GM18907 (cell line): ENCODE measurements at regions not wholly inside any gene's neighbourhood (a gene's known extent, or its start where the extent isn't known, plus 50 kb on each side); places are given as distances from the start of the nearest gene placed in this dataset.
A peak's percentile ranks its signal among the peaks of the same experiment; 100 is the strongest.
"Not testable (repeated sequence)": the region's sequence is repeated elsewhere in the genome, so short reads cannot be mapped to it uniquely, and the experiment has no call there.

Experiments
- ATAC-seq: cut with Tn5 transposase; IDR thresholded peaks from one replicate; pipeline ENCODE4 v1.9.1; 2021; ENCODE audit warnings: mild to moderate bottlenecking, moderate library complexity; ENCODE audit not compliant: unreplicated experiment

DNA sequence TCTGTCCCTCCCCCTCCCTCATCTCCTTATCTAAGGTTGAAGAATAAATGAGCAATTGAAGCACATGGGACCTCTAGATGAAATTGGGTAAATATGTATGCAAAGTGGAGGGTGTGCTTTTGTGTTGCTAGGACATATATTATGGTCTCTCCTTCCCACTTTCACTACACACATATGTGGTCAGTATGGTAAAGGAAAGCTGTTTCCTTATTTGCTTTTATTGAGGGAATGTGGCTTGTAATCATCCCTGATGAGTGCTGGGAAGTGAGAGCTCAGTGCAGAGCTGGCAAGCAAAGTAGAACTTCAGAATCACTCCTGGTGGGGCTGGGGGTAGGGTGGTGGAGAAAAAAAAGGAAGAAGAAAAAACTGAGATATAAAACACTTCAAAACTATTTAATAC, 189.9 kb upstream of the ATP5MC3 start:
- no peak for ATAC-seq

DNA sequence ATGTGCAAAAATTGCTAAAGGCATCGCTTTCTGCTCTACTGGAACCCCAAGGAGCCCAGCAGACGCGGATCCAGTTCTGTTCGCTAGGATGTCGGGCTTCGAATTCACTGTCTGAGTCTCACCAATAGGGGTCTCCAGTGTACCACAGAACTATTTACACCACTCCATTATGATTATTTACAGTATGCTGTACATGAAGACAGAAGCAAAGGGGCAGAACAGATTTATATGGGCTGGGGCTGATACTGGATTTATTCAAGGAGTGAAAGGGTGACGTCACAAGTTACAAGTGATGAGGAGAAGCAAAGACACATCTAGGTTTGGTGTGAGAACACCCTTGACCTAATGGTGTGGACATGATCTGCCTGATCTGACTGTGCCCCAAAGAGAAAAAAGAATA, 185.3 kb upstream of the ATP5MC3 start:
- ATAC-seq, result peak; percentile 71

DNA sequence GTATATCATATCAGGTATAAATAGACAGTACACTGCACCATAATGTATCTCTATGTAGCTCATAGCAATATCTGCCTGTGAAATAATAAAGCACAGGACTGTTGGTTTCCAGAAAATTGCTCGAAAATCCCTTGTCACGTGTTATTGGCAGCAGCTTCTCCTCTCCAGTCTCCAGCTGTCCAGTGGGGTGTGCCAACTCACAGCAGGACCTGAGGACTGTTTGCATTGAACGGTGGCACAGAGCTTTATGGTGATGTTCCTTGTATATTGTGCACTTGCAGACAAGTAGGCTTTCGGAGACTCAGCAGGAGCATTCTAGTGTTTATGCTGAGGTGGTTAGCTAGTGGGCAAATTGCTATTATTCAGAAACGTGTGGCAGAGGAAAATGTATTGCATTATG, 182.2 kb upstream of the ATP5MC3 start:
- ATAC-seq, result no peak

DNA sequence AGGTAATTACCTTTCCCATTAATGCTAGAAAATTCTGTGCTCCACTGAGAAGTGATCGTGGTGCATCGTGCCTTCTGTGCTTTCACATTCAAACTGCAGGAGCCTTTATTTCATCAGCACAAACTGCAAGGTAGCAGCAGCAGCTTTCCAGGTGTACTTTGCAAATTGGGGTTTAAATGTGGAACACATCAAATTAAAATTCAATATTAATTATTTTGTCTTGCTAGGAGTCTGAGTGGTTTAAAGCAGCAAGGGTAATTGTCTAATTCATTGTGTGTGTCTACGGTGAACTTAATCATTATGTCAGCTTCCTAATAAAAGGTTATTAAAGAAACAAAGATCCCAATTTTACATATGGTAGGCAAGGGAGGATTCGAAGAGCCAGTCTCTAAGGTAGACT, 180.8 kb upstream of the ATP5MC3 start:
- no peak for ATAC-seq

DNA sequence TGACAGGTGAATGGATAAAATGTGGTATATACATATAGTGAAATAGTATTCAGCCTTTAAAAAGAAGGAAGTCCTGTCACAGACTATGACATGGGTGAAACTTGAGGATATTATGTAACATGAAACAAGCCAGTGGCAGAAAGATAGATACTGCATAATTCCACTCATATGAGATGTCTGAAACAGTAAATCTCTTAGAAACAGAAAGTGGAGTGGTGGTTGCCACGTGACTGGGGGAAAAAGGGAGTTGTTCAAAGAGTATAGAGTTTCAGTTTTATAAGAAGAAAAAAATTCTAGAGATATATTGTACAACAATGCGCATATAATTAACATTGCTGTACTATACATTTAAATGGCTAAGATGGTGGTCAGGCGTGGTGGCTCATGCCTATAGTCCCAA, 178.2 kb upstream of the ATP5MC3 start:
- no peak for ATAC-seq

DNA sequence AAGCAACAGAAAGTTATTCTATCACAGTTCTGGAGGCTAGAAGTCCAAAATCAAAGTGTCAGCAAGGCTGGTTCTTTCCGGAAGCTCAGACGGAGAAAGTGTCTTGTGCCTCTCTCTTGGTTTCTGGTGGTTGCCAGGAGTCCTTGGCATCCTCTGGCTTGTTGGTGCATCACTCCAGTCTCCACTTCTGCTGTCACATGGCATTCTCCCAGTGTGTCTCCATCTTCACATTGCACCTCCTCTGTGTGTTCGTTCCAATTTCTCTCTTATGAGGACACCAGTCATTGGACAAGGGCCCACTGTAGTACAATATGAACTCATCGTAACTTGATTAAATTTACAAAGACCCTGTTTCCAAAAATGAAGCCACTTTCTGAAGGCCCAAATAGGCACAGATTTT, 175.4 kb upstream of the ATP5MC3 start:
- ATAC-seq, result no peak

DNA sequence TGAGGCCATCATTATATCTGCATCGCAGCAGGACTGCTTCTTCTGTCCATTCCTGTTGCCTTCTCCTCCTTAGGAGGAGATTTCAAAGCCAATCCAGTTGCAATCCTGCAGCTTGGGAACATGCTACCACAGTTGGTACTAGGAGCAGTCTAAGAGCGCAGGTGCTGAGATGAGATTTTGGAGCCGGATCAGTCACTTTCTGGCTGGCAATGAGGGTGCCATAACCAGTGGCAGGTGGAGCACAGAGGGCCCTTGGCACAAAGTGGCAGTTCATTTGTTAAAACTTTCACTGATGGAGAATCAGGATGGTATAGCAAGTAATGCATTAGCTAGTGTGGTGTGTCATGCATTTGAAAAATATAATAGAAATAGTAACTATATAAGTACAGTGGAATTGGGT, 173.7 kb upstream of the ATP5MC3 start:
- ATAC-seq, result no peak

DNA sequence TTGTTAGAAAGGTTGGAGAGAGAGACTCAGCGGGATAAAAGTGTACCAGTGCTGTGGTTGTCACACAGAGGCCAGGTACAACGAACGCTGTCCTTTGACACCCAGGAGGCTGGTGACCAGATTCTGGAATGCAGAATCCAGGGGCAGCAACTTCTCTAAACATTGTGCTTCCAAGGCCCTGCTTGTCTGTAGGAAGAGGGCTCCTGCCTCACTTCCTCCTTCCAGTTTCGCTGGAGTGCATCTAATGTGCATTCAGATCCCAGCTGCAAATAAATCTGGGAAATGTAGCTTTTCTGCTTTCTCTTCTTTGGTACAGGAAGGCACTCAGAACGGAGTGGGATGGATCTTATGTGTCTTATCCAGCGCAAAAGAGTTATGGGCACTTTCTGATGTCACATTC, 171.8 kb upstream of the ATP5MC3 start:
- ATAC-seq, result no peak

DNA sequence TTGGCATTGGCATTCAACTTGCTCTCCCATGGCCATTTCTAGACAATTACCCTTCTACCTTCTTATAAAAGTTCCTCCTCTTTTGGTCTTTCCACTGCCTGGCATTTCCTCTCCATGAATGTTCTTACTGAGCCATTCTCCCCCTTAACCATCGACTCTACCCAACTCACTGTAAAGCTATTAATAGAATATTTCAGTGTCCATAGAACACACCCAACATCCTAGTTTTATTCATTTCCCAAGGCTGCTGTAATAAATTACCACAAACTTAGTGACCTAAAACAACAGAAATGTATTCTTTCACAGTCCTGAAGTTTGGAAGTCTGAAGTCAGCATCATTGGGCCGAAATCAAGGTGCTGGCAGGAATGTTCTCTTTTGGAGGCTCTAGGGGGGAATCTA, 170.0 kb upstream of the ATP5MC3 start:
- ATAC-seq, result no peak

DNA sequence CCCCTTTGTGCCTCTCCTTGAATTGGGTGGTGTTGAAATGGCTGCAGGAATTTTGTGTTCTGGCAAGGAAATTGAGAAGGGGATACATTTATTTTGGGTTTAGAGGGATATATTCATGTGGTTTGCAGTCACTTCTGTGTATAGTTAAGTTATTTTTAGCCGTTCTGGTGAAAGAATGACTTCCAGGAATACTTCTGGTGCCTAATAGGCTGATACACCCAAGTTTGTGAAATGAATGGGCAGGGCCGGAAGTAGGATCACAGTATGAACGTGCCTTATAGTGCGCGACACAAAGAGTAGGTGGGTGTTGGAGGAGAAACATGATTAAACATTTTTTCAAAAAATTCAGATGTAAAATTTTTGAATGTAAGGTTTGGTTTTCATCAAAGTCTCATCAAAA, 168.6 kb upstream of the ATP5MC3 start:
- no peak for ATAC-seq

DNA sequence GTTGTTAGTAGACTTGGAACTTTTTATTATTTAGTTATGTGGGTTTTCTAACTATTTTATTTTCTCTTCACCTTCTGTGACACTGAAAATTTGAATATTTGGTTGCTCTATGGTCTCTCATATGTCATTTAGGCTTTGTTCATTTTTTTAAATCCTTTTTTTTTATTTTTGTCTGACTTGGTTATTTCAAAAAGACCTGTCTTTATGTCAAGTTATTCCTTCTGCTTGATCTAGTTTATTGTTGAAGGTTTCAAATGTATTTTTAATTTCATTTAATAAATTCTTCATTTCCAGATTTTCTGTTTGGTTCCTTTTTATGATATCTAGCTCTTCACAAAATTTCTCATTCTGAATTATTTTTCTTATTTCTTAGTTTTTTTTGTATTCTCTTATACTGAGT, 160.6 kb upstream of the ATP5MC3 start:
- ATAC-seq, result no peak

DNA sequence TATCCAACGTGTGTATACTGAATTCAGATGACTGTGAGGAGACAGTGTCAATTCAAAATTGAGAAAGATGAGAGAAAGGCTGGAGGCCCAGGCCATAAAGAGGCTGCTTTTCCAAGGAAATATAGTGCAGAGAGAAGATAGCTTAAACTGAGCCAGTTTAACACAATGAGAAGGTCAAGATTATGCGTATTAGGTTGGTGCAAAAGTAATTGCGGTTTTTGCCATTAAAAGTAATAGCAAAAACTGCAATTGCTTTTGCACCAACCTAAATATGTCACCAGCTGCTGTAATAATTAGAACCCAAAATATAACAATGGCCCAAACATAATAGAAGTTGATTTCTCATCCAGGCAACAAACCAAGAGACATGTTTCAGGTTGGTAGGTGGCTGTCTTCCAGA, 148.7 kb upstream of the ATP5MC3 start:
- ATAC-seq, result no peak

DNA sequence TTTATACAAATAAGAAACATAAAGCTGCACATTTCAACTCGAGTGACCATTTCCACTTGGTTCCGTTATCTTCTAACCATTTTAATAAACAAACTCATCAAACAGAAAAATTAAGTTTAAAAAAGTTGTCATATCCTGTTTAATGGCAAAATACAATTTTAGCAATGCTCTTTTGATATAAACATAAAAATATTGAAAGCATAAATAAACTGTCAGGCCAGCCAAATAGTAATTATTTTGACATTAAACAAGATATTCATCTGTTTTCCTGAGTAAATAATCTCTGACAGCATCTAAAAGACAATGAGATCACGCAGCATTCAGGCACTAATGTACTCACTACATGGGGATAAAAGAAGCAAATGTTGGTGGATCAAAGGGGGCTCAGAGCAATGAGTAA, 145.3 kb upstream of the ATP5MC3 start:
- ATAC-seq, result no peak

DNA sequence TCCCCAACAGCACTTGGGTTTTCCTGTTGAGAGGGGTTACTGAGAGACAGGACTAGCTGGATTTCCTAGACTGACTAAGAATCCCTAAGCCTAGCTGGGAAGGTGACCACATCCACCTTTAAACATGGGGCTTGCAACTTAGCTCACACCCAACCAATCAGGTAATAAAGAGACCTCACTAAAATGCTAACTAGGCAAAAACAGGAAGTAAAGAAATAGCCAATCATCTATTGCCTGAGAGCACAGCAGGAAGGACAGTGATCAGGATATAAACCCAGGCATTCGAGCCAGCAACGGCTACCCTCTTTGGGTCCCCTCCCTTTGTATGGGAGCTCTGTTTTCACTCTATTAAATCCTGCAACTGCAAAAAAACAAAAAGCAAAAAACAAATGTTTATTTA, 144.7 kb upstream of the ATP5MC3 start:
- not testable (repeated sequence) for ATAC-seq

DNA sequence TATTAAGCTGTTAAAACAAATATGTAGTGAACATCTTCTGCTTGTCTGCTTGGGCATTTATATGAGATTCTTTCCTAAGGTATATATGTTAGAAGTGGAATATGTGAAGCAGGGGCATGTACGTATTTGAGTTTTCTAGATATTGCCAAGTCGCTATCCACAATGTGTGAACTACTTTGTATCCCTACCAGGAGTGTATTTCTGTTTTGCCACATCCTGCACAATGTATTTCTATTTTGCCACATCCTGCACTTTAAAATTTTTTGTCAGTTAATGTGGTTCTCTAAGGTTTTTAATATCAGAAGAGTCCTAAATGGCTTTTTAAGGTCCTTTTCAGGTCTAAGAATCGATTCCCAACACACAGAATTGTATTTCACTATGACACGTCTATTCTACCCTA, 141.7 kb upstream of the ATP5MC3 start:
- no peak for ATAC-seq

DNA sequence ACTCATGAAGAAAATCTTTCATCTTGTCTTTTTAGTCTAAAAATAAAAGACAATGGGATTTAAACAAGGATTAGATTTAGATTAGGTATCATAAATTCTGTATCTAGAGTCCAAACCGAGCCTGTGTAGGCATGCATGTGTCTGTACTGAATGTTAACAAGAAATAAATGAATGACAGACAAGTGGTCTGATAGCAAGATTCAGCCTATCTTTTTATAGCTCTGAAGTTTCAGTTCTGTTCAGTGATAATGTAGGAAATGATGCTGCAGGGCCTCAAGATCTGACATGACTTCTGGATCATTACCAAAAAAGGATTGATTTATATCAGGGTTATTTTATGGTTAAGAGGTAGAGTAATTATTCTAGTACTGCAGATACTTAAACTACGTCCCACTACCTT, 137.0 kb upstream of the ATP5MC3 start:
- ATAC-seq, result no peak

DNA sequence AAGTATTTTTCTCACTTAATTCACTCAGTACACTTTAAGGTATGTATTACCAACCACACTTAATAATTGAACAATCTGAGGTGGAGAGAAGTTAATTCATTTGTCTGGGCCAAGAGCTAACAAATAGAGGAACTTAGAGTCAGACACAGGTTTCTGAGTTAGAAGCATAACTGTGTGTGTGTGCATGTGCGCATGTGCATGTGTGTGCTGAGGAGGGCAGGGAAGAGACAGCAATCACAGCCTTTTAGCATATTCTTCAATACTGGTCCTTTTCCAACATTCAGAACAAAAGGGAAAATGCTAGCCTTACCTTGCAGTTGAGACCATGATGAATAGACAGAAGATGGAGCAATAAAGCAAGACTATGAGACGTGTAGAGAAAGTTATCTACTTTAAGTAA, 136.2 kb upstream of the ATP5MC3 start:
- no peak for ATAC-seq

DNA sequence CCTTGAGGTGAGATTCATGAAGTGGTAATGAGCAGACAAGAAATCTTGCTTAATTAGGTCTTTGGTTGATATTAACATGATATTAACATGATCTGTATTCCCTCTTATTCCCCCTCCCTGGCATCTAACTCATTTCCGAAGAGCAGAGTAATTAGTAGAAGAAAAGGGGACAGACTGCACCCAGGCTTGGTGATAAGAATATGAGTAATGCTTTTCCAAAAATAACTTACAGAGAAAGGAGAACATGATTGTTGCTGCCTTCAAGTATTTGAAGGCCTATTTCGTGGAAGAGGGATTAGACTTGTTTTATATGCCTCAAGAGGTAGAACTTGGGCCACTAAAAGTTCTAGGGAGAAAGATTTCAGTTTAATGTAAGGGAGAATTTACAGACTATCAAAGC, 130.6 kb upstream of the ATP5MC3 start:
- no peak for ATAC-seq

DNA sequence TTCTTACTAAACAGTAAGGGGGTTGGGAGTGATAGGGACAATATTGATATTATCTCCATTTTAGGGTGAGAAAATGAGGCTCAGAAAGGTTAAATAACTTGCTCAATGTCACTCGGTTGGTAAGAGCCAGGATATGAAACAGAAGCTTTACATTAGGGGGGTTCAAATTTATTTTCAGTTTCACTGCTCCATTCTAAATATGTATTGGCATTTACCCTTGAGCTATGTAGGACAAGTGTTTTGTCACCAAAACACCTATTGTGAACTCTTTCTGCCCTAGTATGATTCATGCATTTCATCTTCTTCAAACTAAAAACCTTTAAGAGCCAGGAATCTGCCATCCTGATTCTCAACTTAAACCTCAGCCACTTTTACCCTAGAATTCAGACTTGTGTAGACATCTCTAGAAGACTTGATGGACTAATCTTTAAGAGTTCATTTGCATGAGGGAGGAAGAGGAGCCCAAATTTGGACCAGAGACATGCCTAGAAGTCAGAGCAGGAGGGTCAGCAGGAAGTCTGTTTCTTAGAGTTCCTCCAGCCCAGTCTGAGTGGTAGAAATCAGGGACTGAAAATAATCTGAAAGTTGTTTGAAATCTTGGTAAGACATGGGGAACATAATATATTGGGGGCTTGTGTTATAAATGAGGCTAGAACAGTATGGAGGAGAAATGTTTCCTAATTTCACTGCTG, 129.4 kb upstream of the ATP5MC3 start:
- no peak for ATAC-seq

DNA sequence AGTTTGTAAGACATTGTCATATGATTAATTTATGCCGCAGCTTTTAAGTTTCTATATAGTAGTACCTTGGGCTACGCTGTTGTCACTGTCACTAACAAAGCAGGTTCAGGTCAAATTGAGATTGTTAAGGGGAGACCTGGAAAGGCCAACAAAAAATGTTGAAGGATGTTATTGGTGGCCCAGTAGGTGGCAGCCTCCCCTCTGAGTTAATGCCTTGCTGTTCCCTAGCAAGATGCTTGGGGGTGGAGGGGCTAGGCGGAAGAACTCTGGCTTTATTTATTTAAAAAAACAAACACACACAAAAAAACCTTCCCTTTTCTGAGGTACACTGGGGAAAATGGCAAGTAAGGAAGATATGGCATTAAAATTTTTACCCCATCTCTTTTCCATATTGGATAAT, 128.3 kb upstream of the ATP5MC3 start:
- ATAC-seq, result no peak

DNA sequence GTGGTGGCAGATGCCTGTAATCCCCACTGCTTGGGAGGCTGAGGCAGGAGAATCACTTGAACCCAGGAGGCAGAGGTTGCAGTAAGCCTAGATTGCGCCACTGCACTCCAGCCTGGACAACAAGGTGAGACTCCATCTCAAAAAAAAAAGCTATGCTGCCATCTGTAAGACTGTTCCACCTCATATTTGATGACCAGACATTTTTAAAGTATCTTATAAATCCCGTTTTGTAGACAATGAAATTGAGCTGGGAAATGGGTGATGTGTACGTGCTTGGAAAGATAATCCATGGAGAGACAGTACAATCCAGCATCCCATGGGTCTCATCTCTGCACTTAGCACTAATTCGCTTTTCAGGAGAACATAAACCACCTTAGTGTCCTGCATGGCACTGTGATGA, 126.5 kb upstream of the ATP5MC3 start:
- ATAC-seq, result no peak

DNA sequence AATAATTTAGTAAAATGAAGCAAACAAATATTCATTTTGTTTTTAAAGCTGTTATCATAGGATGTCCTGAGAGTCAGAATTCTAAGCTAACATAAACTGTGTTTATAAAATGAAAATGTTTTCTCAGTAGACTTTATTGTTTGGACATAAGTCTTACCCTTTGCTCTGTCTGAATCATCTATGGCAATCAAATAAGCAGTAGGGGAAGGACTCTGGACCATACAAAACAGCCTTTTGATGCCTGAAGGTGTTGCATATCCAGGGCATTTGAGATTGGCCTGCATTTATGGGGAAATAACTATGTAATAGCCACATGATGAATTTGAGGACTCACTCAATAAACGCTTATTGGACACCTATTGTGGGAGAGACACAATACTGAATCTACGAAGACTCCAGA, 123.0 kb upstream of the ATP5MC3 start:
- ATAC-seq, result no peak

DNA sequence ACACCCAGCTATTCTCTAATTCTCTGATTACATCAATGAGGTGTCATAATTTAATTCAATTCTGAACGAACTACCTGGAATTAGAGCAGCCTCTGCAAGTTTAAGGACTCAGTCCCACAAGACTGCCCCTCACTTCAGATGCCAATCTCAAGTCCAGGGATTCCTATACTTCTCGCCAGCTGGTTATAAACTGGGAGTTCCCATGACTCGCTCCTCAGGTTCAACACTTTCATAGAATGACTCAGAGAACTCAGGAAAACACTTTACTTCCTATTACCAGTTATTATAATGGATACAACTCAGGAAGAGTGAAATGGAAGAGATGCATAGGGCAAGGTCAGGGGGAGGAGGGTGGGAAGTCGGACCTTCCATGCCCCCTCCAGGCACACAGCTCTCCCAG, 112.3 kb upstream of the ATP5MC3 start:
- no peak for ATAC-seq

DNA sequence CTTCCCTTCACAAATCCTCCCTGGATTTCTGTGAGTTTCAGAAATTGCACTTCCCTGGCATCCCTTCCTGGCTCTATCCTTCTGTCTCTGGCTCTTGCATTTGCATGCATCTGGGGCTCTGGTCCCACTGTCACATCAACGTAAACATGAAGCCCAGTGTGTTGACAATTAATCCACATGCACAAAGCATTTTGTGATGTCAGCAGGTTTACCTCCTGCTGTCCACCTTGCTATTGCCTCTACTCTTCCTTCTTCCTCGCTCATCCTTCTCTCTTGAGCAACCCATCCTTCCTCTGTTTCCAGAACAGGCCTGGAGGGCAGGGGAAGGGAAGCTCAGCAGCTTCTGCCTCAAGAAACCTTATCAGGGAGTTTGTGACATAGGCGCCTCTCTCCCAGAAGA, 111.7 kb upstream of the ATP5MC3 start:
- ATAC-seq, result no peak
